GM12878 (cell line): ENCODE measurements at regions not wholly inside any gene's neighbourhood (a gene's known extent, or its start where the extent isn't known, plus 50 kb on each side); places are given as distances from the start of the nearest gene placed in this dataset.

ENCODE experiments used
- BACH1 ChIP-seq: fragments of 450-650 bp; IDR thresholded peaks from 2 replicates; pipeline ENCODE4 v1.6.1; 2017; ENCODE audit warnings: mild to moderate bottlenecking, borderline replicate concordance
- POLR2A ChIP-seq: IDR thresholded peaks from 2 replicates; pipeline ENCODE4 v1.6.1; 2011; ENCODE audit warnings: low read depth, mild to moderate bottlenecking, low read length
- SREBF1 ChIP-seq: IDR thresholded peaks from 2 replicates; pipeline ENCODE4 v1.6.1; 2012; ENCODE audit warnings: mild to moderate bottlenecking, low read length
- TF ChIP-seq, protein P1 (sequence below): IDR thresholded peaks from 2 replicates; pipeline ENCODE4 v1.6.1; 2011; ENCODE audit warnings: mild to moderate bottlenecking, low read depth, low read length, moderate library complexity; ENCODE audit not compliant: insufficient replicate concordance

DNA sequence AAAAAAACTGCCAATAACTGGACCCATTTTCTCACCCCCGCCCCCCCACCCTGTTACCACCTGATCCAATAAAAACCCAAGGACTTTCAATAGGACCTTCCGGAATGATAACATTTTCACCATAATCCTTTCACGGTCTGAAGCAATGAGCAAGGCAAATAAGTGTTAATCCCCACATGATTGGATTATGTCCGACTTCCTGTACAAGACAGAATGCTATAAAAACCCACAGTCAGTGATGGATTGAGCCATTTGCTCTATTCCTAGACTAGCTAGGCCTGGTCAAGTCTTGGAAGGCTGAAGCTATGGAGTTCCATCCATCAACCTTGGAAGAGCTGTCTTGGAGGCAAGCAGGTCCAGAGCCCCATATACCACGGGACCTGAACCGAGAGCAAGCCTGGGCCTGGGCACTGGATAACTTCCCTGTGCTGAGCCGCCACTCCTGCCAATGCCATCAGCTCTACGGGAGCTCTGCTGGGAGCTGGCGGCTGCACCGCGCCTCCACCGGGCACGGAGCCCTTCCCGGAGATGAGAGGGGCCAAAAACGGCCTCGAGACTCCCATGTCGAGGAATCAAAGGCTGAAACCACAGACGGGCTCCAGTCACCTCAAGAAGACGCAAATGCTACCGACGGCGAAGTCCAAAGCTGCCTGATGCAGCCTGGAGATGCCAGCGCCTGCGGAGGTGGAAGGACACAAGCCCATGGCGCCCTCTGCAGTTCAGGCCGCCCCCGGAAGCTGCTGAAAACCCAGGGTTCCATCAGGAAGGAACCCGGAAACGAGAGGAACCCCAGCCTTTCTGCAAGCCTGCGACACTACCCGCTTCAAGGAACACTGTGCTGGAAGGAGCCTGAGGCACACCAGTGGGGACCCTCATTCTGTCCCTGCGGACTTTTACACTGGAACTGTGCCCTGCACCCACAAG is 69.2 kb downstream of the ANXA2R start:
- TF ChIP-seq SREBF1 (no peak), POLR2A (no peak), BACH1 (no peak)
- TF ChIP-seq, protein P1, sequence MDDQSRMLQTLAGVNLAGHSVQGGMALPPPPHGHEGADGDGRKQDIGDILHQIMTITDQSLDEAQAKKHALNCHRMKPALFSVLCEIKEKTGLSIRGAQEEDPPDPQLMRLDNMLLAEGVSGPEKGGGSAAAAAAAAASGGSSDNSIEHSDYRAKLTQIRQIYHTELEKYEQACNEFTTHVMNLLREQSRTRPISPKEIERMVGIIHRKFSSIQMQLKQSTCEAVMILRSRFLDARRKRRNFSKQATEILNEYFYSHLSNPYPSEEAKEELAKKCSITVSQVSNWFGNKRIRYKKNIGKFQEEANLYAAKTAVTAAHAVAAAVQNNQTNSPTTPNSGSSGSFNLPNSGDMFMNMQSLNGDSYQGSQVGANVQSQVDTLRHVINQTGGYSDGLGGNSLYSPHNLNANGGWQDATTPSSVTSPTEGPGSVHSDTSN: no peak
